Heart right ventricle (tissue), 16 donors: ENCODE measurements at regions not wholly inside any gene's neighbourhood (a gene's known extent, or its start where the extent isn't known, plus 50 kb on each side); places are given as distances from the start of the nearest gene placed in this dataset.

Experiments used
- ATAC-seq, 8 donors: fragments of 200-7000 bp; cut with Tn5 transposase; one replicate each; pipeline ENCODE4 v1.9.1; 2020; ENCODE audit warnings: mild to moderate bottlenecking in 8 of 8, moderate library complexity in 8 of 8, moderate number of reproducible peaks in 1 of 8
- DNase-seq, 2 donors: peaks; one replicate each; pipeline ENCODE4 v3.0.0-alpha.2; 2020
- H3K27ac ChIP-seq, 10 donors: fragments of 200-600 bp; sonication (generic) in 2 of 10; one replicate each; pipeline versions ENCODE4 v1.5.0 to v1.8.0; 2020 to 2022; ENCODE audit warnings: mild to moderate bottlenecking in 3 of 10
- H3K27me3 ChIP-seq, 7 donors: fragments of 200-600 bp; one replicate each; pipeline ENCODE4 v1.8.0; 2021 to 2022; ENCODE audit warnings: mild to moderate bottlenecking in 2 of 7
- H3K36me3 ChIP-seq, 9 donors: fragments of 200-600 bp; sonication (generic) in 1 of 9; one replicate each; pipeline versions ENCODE4 v1.5.0 to v1.8.0; 2020 to 2022; ENCODE audit warnings: mild to moderate bottlenecking in 2 of 9
- H3K4me1 ChIP-seq, 9 donors: fragments of 200-600 bp; sonication (generic) in 1 of 9; one replicate each; pipeline versions ENCODE4 v1.5.0 to v1.8.0; 2020 to 2022; ENCODE audit warnings: mild to moderate bottlenecking in 4 of 9
- H3K4me3 ChIP-seq, 10 donors: fragments of 200-600 bp; sonication (generic) in 2 of 10; one replicate each; pipeline versions ENCODE4 v1.5.0 to v1.8.0; 2020 to 2022; ENCODE audit warnings: mild to moderate bottlenecking in 7 of 10, moderate library complexity in 2 of 10
- H3K9me3 ChIP-seq, 11 donors: fragments of 200-600 bp in 10 of 11; sonication (generic) in 2 of 11; one replicate each; pipeline versions ENCODE4 v1.5.0 to v1.8.0; 2013 to 2022; ENCODE audit warnings: mild to moderate bottlenecking in 2 of 11, control low read depth in 1 of 11, moderate library complexity in 1 of 11
- WGBS, 2 donors: extraction: QIAGEN DNeasy Blood & Tissue Kit; methylation state at CpG; one replicate each; pipeline ENCODE4 v1.1.7; 2013; ENCODE audit warnings: inconsistent platforms in 1 of 2; 5-methylcytosine and 5-hydroxymethylcytosine counted together
- intact Hi-C, 10 donors: fragments of 100-400 bp; cut with DNase I; formaldehyde crosslinking; loops; one replicate each; pipeline versions ENCODE4 v1.11.1 to v1.14.2; 2022
- TF ChIP-seq, protein P1 (sequence below), 9 donors: fragments of 200-600 bp; sonication (generic) in 2 of 9; IDR thresholded peaks; one replicate each; pipeline versions ENCODE4 v1.5.0 to v1.8.0; 2021 to 2022; ENCODE audit warnings: antibody characterized with exemption in 9 of 9, mild to moderate bottlenecking in 5 of 9, moderate library complexity in 1 of 9
- donor health status: Arrhythmogenic right ventricular cardiomyopathy.
- donor health status: ischemic (EF 13 %, LVEDD 7.1; RV severe dilation, severe dysfunction).
- donor health status: healthy with polysubstance abuse.
- donor health status: DM: no; HTN: yes; CAD: no.
- donor health status: DM: no; HTN: no; CAD: no.
- donor health status: ischemic (EF 25% LVEDD 6.9; RV normal size, moderate dysfunction).
- donor health status: ischemic (EF 25% LVEDD 5.7; RV mildly dilated, moderate dysfunction).
- donor health status: healthy.
- donor health status: DM: yes; HTN: yes; CAD: no.
- donor health status: Ischemic cardiomyopathy.
- donor health status: ischemic (EF 35%, LVEDD 5.7; RV mildly dilated, moderate dysfunction).
- donor health status: nonischemic (EF 11% LVEDD 7.7; RV severe dilation, severe dysfunction).
- donor health status: DM: yes; HTN: yes; CAD: no.
- donor health status: PGD.
- donor health status: ischemic (EF 29% LVEDD 5.4; RV normal size, mild dysfunction).
- donor health status: nonischemic (EF 23%, LVEDD 6.1; RV moderate dilation, normal function).

DNA sequence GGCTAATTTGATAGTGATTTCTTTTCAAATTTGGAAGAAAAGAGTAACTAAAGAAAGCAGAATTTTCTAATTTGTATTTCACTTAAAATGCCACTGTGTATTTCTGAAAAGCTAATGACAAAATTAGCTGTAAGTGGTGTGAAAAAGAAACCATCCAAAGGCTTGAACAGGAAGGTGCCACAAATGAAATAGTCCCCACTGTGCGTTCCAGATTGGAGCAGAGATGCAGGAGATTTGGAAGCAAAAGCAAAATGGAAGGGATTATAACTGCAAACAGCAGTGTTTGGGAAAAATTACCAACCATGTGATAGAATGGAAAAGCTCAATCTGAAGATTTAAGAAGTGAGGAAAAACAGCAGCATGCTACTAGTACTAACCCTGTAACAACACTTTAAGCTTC lies 498.7 kb downstream of the SUCLG1 start:
- DNase-seq (no peak), ATAC-seq (no peak)
- Histone ChIP-seq H3K27ac (no peak overlapping the region), H3K36me3 (no peaks in the 10 kb centered on the region), H3K27me3 (no peaks in the 10 kb centered on the region), H3K4me3 (no peak overlapping the region), H3K4me1 (no peaks in the 10 kb centered on the region), H3K9me3 (no peaks in the 10 kb centered on the region)
- intact Hi-C loops: no loop called here
- 83 to 85% methylated on average over 1 of the region's 1 CpG for WGBS, 2 donors
- TF ChIP-seq, protein P1, sequence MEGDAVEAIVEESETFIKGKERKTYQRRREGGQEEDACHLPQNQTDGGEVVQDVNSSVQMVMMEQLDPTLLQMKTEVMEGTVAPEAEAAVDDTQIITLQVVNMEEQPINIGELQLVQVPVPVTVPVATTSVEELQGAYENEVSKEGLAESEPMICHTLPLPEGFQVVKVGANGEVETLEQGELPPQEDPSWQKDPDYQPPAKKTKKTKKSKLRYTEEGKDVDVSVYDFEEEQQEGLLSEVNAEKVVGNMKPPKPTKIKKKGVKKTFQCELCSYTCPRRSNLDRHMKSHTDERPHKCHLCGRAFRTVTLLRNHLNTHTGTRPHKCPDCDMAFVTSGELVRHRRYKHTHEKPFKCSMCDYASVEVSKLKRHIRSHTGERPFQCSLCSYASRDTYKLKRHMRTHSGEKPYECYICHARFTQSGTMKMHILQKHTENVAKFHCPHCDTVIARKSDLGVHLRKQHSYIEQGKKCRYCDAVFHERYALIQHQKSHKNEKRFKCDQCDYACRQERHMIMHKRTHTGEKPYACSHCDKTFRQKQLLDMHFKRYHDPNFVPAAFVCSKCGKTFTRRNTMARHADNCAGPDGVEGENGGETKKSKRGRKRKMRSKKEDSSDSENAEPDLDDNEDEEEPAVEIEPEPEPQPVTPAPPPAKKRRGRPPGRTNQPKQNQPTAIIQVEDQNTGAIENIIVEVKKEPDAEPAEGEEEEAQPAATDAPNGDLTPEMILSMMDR (IDR thresholded peaks at IDR 0.05): no peak

DNA sequence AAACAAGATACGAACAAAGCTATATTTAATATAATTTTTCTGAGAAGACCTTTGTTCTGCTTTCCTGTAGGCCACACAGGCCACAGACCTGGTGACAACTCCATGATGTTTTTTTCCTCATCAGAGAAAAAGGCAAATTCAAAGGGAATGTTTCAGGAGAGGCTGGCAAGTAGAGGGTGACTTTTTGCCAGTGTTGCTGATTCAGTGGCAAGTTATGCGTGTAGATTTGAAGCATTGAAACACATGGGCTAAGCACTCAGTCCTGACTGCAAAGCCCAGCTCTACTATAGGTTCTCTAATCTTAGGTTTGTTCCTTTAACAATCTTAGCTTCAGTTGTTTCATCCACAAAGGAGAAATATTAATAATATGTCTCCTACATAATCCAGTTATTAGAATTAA lies 499.8 kb downstream of the SUCLG1 start:
- TF ChIP-seq, protein P1 (IDR thresholded peaks at IDR 0.05): no peak
- intact Hi-C loops: no loop called here
- ATAC-seq: no peak
- no peaks in the 10 kb centered on the region for H3K36me3 ChIP-seq
- no peaks in the 10 kb centered on the region for H3K4me1 ChIP-seq
- 91 to 94% methylated on average over 2 of the region's 2 CpGs for WGBS, 2 donors
- no peaks in the 10 kb centered on the region for H3K9me3 ChIP-seq
- H3K27ac ChIP-seq: no peak overlapping the region
- H3K27me3 ChIP-seq: no peaks in the 10 kb centered on the region
- no peak for DNase-seq
- no peak overlapping the region for H3K4me3 ChIP-seq

- no peak overlapping the region for H3K27ac ChIP-seq
- TF ChIP-seq, protein P1 (IDR thresholded peaks at IDR 0.05): no peak
- no peaks in the 10 kb centered on the region for H3K4me1 ChIP-seq
- H3K4me3 ChIP-seq: no peak overlapping the region
- no peaks in the 10 kb centered on the region for H3K27me3 ChIP-seq
- WGBS, 2 donors: 82 to 85% methylated on average over 4 of the region's 4 CpGs
- H3K36me3 ChIP-seq: no peaks in the 10 kb centered on the region
- no peaks in the 10 kb centered on the region for H3K9me3 ChIP-seq
- intact Hi-C loops: no loop called here
- DNase-seq: no peak
- no peak for ATAC-seq
These were observed 502.1 kb downstream of the SUCLG1 start for GRCh38 chr2:83956991-83957390.

DNA sequence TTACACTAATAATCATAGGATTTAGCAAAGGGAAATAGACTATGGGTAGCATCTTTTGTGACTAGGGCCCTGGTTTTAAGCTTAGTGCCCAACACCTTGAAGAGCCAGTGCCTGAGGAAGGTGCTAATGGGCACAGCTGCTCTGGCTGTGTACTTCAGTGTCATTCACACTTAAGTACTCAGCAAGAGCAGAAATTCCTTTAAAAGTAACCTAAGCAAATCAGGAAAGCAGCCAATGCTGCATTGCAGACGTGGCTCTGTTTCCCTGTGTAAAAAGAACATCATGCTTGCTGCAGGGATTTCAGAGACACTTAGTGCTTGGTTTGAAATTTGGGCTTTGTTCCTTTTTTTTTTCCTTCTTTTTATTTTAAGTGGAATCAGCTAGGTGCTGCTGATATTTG lies 505.4 kb downstream of the SUCLG1 start:
- H3K27me3 ChIP-seq: no peaks in the 10 kb centered on the region
- no peaks in the 10 kb centered on the region for H3K4me1 ChIP-seq
- no peaks in the 10 kb centered on the region for H3K9me3 ChIP-seq
- TF ChIP-seq, protein P1 (IDR thresholded peaks at IDR 0.05): no peak
- WGBS, 2 donors: 3 to 13% methylated on average over 1 of the region's 1 CpG
- no peaks in the 10 kb centered on the region for H3K36me3 ChIP-seq
- H3K4me3 ChIP-seq: no peak overlapping the region
- DNase-seq (no peak), ATAC-seq (no peak)
- no peak overlapping the region for H3K27ac ChIP-seq
- intact Hi-C loops: no loop called here
